ENCODE measurements at regions not wholly inside any gene's neighbourhood (a gene's known extent, or its start where the extent isn't known, plus 50 kb on each side); places are given as distances from the start of the nearest gene placed in this dataset.

GRCh38 chr5:2133080-2133479, 250.4 kb upstream of the IRX4 start:
- no peak overlapping the region for H3K4me3 ChIP-seq
- no peaks in the 10 kb centered on the region for H4K20me1 ChIP-seq (replicated peaks; ENCODE audit: insufficient read depth)
- 0 out of 2 replicates have a peak, but pooled peaks cover 11% of the 10 kb centered on the region for H3K4me1 ChIP-seq (ENCODE audit: insufficient read depth)
- no peaks in the 10 kb centered on the region for H3K27me3 ChIP-seq (ENCODE audit: insufficient read depth)
- H3F3A ChIP-seq (replicated peaks; ENCODE audit: low read depth), result no peaks in the 10 kb centered on the region
- Mint-ChIP-seq H3K36me3 (ENCODE audit: low read depth) (no peaks in the 10 kb centered on the region), H3K27ac (no peak overlapping the region), H3K4me1 (peaks cover 11% of the 10 kb centered on the region), H3K9me3 (peaks cover 2% of the 10 kb centered on the region; the same call in 2 of the 3 replicates), H3K27me3 (ENCODE audit: insufficient read depth, low read depth, poor library complexity) (peaks cover 15% of the 10 kb centered on the region), H3K4me3 (no peak overlapping the region)
- H3K27ac ChIP-seq (ENCODE audit: low read depth), result no peak overlapping the region
- H2AFZ ChIP-seq, result no peak overlapping the region
- H3K36me3 ChIP-seq (ENCODE audit: insufficient read depth), result no peaks in the 10 kb centered on the region
- no peak for DNase-seq (ENCODE audit: low spot score)
- H3K79me2 ChIP-seq (replicated peaks; ENCODE audit: insufficient read depth), result no peaks in the 10 kb centered on the region
- no peak for ATAC-seq
- no peaks in the 10 kb centered on the region for H3K9me2 ChIP-seq (ENCODE audit: insufficient read depth)
- TF ChIP-seq CTCF (conservative IDR thresholded peaks at IDR 0.05; ENCODE audit: low read depth in 2 of 2) (no peak), CREB1 (CRISPR knock-in tag; IDR thresholded peaks at IDR 0.05; ENCODE audit: low read depth) (no peak), ZNF462 (CRISPR knock-in tag; IDR thresholded peaks at IDR 0.05) (no peak), EZH2phosphoT487 (IDR thresholded peaks at IDR 0.05; ENCODE audit: unreplicated experiment) (no peak), ETS1 (IDR thresholded peaks at IDR 0.05) (no peak), ZNF114 (CRISPR knock-in tag; IDR thresholded peaks at IDR 0.05) (no peak), REST (IDR thresholded peaks at IDR 0.05; ENCODE audit: unreplicated experiment) (no peak), NANOG (IDR thresholded peaks at IDR 0.05; ENCODE audit: borderline replicate concordance) (no peak), EZH2 (IDR thresholded peaks at IDR 0.05; ENCODE audit: low read depth, unreplicated experiment) (no peak), ZNF331 (CRISPR knock-in tag; IDR thresholded peaks at IDR 0.05; ENCODE audit: low read depth) (no peak), JUNB (IDR thresholded peaks at IDR 0.05; ENCODE audit: unreplicated experiment) (no peak), STAT1 (IDR thresholded peaks at IDR 0.05; ENCODE audit: unreplicated experiment) (no peak)
- no peak overlapping the region for H3K4me2 ChIP-seq

All from GM23338 (cell line).